HCT116 (cell line): ENCODE measurements at regions not wholly inside any gene's neighbourhood (a gene's known extent, or its start where the extent isn't known, plus 50 kb on each side); places are given as distances from the start of the nearest gene placed in this dataset.

Source experiments
- ATAC-seq: fragments of 200-7000 bp; cut with Tn5 transposase; 2 replicates; pipeline ENCODE4 v1.9.1; 2020; ENCODE audit warnings: mild to moderate bottlenecking, moderate library complexity
- BruUV-seq: library from RNA; stranded (reverse); fragments of 400-500 nt; replicated peaks from 2 replicates; lab custom pipeline; 2021; lab: Mats Ljungman, UMichigan
- CTCF ChIA-PET: fragments of 300-600 bp; sonication (Branson Sonifier 250); formaldehyde crosslinking; loops from one replicate; lab custom pipeline; 2021; ENCODE audit warnings: antibody characterized with exemption; lab: Charles Lee
- POLR2A ChIA-PET: fragments of 300-600, 350-600 bp; sonication (Branson Sonifier 250); formaldehyde crosslinking; loops from one replicate; lab custom pipeline; 2021; ENCODE audit warnings: antibody characterized with exemption; lab: Charles Lee
- RAD21 ChIA-PET, 2 experiments: fragments of 300-600 bp; sonication (Branson Sonifier 250); formaldehyde crosslinking; loops; one replicate each; lab custom pipeline; 2023; ENCODE audit warnings: low total read pairs in 2 of 2; ENCODE audit not compliant: uncharacterized antibody in 2 of 2, unreplicated experiment in 2 of 2, low non-redundant PET in 1 of 2; lab: Charles Lee
- DNase-seq: peaks from one replicate; pipeline ENCODE4 v3.0.0-alpha.2; 2010; ENCODE audit warnings: low read depth, low spot score
- H2AFZ ChIP-seq: fragments of 200-600 bp; shearing (Covaris generic), sonication (generic); 2 replicates; pipeline ENCODE4 v1.6.1; 2017; ENCODE audit warnings: low read depth, mixed run types, mixed read lengths, antibody characterized with exemption, low read length; ENCODE audit not compliant: poor library complexity, severe bottlenecking
- H3K27ac ChIP-seq: 2 replicates; pipeline ENCODE4 v1.5.1; 2012; ENCODE audit warnings: low read depth, low read length
- H3K27me3 ChIP-seq: fragments of 200-600 bp; sonication (generic); 2 replicates; pipeline ENCODE4 v1.6.1; 2016; ENCODE audit warnings: mixed run types, low read length, mixed read lengths; ENCODE audit not compliant: insufficient read depth
- H3K36me3 ChIP-seq, 2 experiments: fragments of 200-500 bp in 1 of 2; fragments of 200-600 bp in 1 of 2; sonication (Bioruptor generic) in 1 of 2; sonication (generic) in 1 of 2; 2 replicates each; pipeline versions ENCODE4 v1.5.1 to v1.6.1; 2014 to 2016; ENCODE audit warnings: low read length in 2 of 2, inconsistent platforms in 1 of 2, mixed read lengths in 1 of 2, mixed run types in 1 of 2; ENCODE audit not compliant: insufficient read depth in 2 of 2, control insufficient read depth in 1 of 2
- H3K4me1 ChIP-seq, 2 experiments: fragments of 200-600 bp in 1 of 2; sonication (generic) in 1 of 2; 2 replicates each; pipeline versions ENCODE4 v1.5.1 to v1.6.1; 2012 to 2017; ENCODE audit warnings: low read length in 2 of 2, inconsistent platforms in 1 of 2, mild to moderate bottlenecking in 1 of 2, mixed read lengths in 1 of 2, mixed run types in 1 of 2, moderate library complexity in 1 of 2; ENCODE audit not compliant: insufficient read depth in 2 of 2, control insufficient read depth in 1 of 2
- H3K4me2 ChIP-seq: fragments of 200-600 bp; sonication (generic); 2 replicates; pipeline ENCODE4 v1.6.1; 2017; ENCODE audit warnings: mixed run types, low read length, mixed read lengths
- H3K4me3 ChIP-seq, 2 experiments: fragments of 200-600 bp in 1 of 2; sonication (generic) in 1 of 2; replicated peaks in 1 of 2; 2 replicates each; pipeline ENCODE4 v1.5.1; 2011 to 2016; ENCODE audit warnings: low read length in 2 of 2, control low read depth in 1 of 2, low read depth in 1 of 2, mild to moderate bottlenecking in 1 of 2, mixed read lengths in 1 of 2, mixed run types in 1 of 2
- H3K79me2 ChIP-seq: fragments of 200-600 bp; sonication (generic); 2 replicates; pipeline ENCODE4 v1.6.1; 2017; ENCODE audit warnings: mild to moderate bottlenecking, mixed run types, low read length, moderate library complexity, mixed read lengths; ENCODE audit not compliant: insufficient read depth
- H3K9ac ChIP-seq: fragments of 200-600 bp; sonication (generic); 2 replicates; pipeline ENCODE4 v1.6.1; 2016; ENCODE audit warnings: low read length, mixed read lengths
- H3K9me2 ChIP-seq: fragments of 200-600 bp; sonication (generic), shearing (Covaris generic); 2 replicates; pipeline ENCODE4 v1.6.1; 2017; ENCODE audit warnings: mixed run types, mild to moderate bottlenecking, moderate library complexity; ENCODE audit not compliant: insufficient read depth
- H3K9me3 ChIP-seq, 2 experiments: fragments of 200-500 bp in 1 of 2; fragments of 200-600 bp in 1 of 2; sonication (Bioruptor generic) in 1 of 2; sonication (generic) in 1 of 2; 2 replicates each; pipeline ENCODE4 v1.6.1; 2014 to 2017; ENCODE audit warnings: low read length in 2 of 2, mixed read lengths in 2 of 2, inconsistent platforms in 1 of 2, low read depth in 1 of 2, mild to moderate bottlenecking in 1 of 2, mixed run types in 1 of 2, moderate library complexity in 1 of 2; ENCODE audit not compliant: control insufficient read depth in 1 of 2, insufficient read depth in 1 of 2
- H4K20me1 ChIP-seq: fragments of 200-600 bp; sonication (generic), shearing (Covaris generic); 2 replicates; pipeline ENCODE4 v1.6.1; 2017; ENCODE audit warnings: mixed run types, mild to moderate bottlenecking, moderate library complexity; ENCODE audit not compliant: insufficient read depth
- CEBPB ChIP-seq: IDR thresholded peaks from 2 replicates; pipeline ENCODE4 v1.6.1; 2012; ENCODE audit warnings: low read depth
- ELF1 ChIP-seq: IDR thresholded peaks from 2 replicates; pipeline ENCODE4 v1.6.1; 2012; ENCODE audit warnings: low read depth, borderline replicate concordance
- EZH2 ChIP-seq: fragments of 200-600 bp; sonication (generic); IDR thresholded peaks from 2 replicates; pipeline ENCODE4 v1.6.1; 2017; ENCODE audit warnings: antibody characterized with exemption, mixed run types
- EZH2phosphoT487 ChIP-seq: fragments of 200-600 bp; IDR thresholded peaks from 2 replicates; pipeline ENCODE4 v1.6.1; 2018; ENCODE audit warnings: antibody characterized with exemption, borderline replicate concordance
- FOSL1 ChIP-seq: IDR thresholded peaks from 2 replicates; pipeline ENCODE4 v1.6.1; 2012; ENCODE audit warnings: low read depth
- JUND ChIP-seq: IDR thresholded peaks from 2 replicates; pipeline ENCODE4 v1.6.1; 2012
- SIN3A ChIP-seq: IDR thresholded peaks from 2 replicates; pipeline ENCODE4 v1.6.1; 2012; ENCODE audit warnings: low read depth
- SP1 ChIP-seq: IDR thresholded peaks from 2 replicates; pipeline ENCODE4 v1.6.1; 2012; ENCODE audit warnings: low read depth
- SRF ChIP-seq: IDR thresholded peaks from 2 replicates; pipeline ENCODE4 v1.6.1; 2012; ENCODE audit warnings: low read depth
- YY1 ChIP-seq: IDR thresholded peaks from 2 replicates; pipeline ENCODE4 v1.6.1; 2011; ENCODE audit warnings: low read length, low read depth, moderate library complexity, mild to moderate bottlenecking; ENCODE audit not compliant: insufficient replicate concordance; ENCODE audit errors: extremely low read depth
- ZNF274 ChIP-seq: fragments of 200-500 bp; sonication (Bioruptor generic); IDR thresholded peaks from 2 replicates; pipeline ENCODE4 v1.6.1; 2014; ENCODE audit warnings: mild to moderate bottlenecking, low read depth, low read length, inconsistent platforms
- intact Hi-C: fragments of 100-400 bp; cut with micrococcal nuclease; formaldehyde crosslinking; loops from 2 replicates; pipeline ENCODE4 v1.10.0; 2022
- TF ChIP-seq, protein P1 (sequence below), 3 experiments: fragments of 200-600 bp in 1 of 3; sonication (generic) in 1 of 3; IDR thresholded peaks in 2 of 3; conservative IDR thresholded peaks in 1 of 3; 2 replicates each; pipeline ENCODE4 v1.5.1; 2012 to 2017; ENCODE audit warnings: low read depth in 2 of 3, low read length in 2 of 3, antibody characterized with exemption in 1 of 3, borderline replicate concordance in 1 of 3, control low read depth in 1 of 3, mild to moderate bottlenecking in 1 of 3, mixed read lengths in 1 of 3, mixed run types in 1 of 3, moderate library complexity in 1 of 3; ENCODE audit not compliant: insufficient read depth in 1 of 3
- TF ChIP-seq, protein P2 (sequence below): IDR thresholded peaks from 2 replicates; pipeline ENCODE4 v1.6.1; 2012

DNA sequence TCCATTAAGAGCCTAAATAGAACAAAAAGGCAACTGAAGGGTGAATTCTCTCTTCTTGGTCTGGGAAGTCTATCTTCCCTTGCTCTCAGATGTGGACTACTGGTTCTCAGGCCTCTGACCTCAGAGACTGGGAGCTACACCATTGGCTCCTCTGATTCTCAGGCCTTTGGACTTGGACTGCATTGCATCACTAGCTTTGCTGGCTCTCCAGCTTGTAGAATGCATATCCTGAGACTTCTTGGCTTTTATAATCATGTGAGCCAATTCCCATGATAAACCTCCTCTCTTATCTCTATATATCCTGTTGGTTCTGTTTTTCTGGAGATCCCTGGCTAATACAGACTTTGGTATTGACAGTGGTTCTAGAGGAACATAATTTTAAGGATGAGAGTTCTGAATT is 89.8 kb downstream of the PSAT1 start:
- POLR2A ChIA-PET = no interaction called here
- peaks cover 5 to 6% of the 10 kb centered on the region in 2 experiments; a peak in 2 of 4 replicates for H3K4me1 ChIP-seq
- H3K27me3 ChIP-seq = no peaks in the 10 kb centered on the region
- RAD21 ChIA-PET = no interaction called here
- intact Hi-C loops = no loop called here
- no peak overlapping the region for H3K9ac ChIP-seq
- ATAC-seq (no peak), DNase-seq (no peak)
- no peaks in the 10 kb centered on the region for H4K20me1 ChIP-seq
- H2AFZ ChIP-seq = no peak overlapping the region
- H3K9me2 ChIP-seq = no peaks in the 10 kb centered on the region
- no peaks in the 10 kb centered on the region for H3K79me2 ChIP-seq
- no peak overlapping the region for H3K4me2 ChIP-seq
- no peak overlapping the region for H3K27ac ChIP-seq
- CTCF ChIA-PET = no interaction called here
- no TSS peak for BruUV-seq
- no peak overlapping the region for H3K4me3 ChIP-seq
- H3K36me3 ChIP-seq = no peaks in the 10 kb centered on the region
- no peak for TF ChIP-seq SRF
- TF ChIP-seq, protein P1, sequence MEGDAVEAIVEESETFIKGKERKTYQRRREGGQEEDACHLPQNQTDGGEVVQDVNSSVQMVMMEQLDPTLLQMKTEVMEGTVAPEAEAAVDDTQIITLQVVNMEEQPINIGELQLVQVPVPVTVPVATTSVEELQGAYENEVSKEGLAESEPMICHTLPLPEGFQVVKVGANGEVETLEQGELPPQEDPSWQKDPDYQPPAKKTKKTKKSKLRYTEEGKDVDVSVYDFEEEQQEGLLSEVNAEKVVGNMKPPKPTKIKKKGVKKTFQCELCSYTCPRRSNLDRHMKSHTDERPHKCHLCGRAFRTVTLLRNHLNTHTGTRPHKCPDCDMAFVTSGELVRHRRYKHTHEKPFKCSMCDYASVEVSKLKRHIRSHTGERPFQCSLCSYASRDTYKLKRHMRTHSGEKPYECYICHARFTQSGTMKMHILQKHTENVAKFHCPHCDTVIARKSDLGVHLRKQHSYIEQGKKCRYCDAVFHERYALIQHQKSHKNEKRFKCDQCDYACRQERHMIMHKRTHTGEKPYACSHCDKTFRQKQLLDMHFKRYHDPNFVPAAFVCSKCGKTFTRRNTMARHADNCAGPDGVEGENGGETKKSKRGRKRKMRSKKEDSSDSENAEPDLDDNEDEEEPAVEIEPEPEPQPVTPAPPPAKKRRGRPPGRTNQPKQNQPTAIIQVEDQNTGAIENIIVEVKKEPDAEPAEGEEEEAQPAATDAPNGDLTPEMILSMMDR (IDR thresholded peaks at IDR 0.05 in 2 of 3, conservative IDR thresholded peaks at IDR 0.05 in 1 of 3; ENCODE audit: borderline replicate concordance in 1 of 3, insufficient read depth in 1 of 3, low read depth in 2 of 3, low read length in 2 of 3) = no peak
- no peak for TF ChIP-seq FOSL1
- no peak for TF ChIP-seq SP1
- TF ChIP-seq EZH2phosphoT487 = no peak
- no peak for TF ChIP-seq SIN3A
- TF ChIP-seq JUND = no peak
- TF ChIP-seq EZH2 = no peak
- H3K9me3 ChIP-seq = no peaks in the 10 kb centered on the region

DNA sequence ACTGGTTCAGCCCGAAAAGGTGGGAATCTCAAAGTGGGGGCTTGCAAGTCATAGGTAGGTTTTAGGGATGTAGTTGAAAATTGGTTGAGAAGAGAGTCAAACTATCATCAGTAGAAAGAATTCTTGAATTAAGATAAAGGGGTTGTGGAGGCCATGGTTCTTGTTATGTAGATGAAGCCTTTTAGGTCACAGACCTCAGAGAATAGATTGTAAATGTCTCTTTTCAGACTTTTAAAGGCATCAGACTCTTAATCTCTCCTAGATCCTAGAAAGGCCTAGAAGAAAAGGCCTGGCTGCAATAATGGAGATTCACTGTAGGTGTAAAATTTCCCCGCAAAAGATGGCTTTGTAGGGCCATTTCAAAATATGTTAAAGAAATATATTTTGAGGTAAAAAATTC is 96.4 kb downstream of the PSAT1 start:
- H3K9me3 ChIP-seq = no peaks in the 10 kb centered on the region
- no peaks in the 10 kb centered on the region for H3K4me1 ChIP-seq
- H3K27me3 ChIP-seq = no peaks in the 10 kb centered on the region
- H2AFZ ChIP-seq = no peak overlapping the region
- H3K9me2 ChIP-seq = no peaks in the 10 kb centered on the region
- DNase-seq (no peak), ATAC-seq (no peak)
- H3K9ac ChIP-seq = no peak overlapping the region
- intact Hi-C loops = no loop called here
- ChIA-PET CTCF (no interaction called here), RAD21 (no interaction called here), POLR2A (no interaction called here)
- BruUV-seq = no TSS peak
- H3K79me2 ChIP-seq = no peaks in the 10 kb centered on the region
- H3K4me2 ChIP-seq = no peak overlapping the region
- H4K20me1 ChIP-seq = no peaks in the 10 kb centered on the region
- no peaks in the 10 kb centered on the region for H3K36me3 ChIP-seq
- no peak overlapping the region for H3K27ac ChIP-seq
- H3K4me3 ChIP-seq = no peak overlapping the region
- TF ChIP-seq CEBPB = no peak
- no peak for TF ChIP-seq ELF1
- no peak for TF ChIP-seq FOSL1
- no peak for TF ChIP-seq YY1
- TF ChIP-seq, protein P2, sequence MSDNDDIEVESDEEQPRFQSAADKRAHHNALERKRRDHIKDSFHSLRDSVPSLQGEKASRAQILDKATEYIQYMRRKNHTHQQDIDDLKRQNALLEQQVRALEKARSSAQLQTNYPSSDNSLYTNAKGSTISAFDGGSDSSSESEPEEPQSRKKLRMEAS = no peak
- TF ChIP-seq ZNF274 = no peak
